CD1c-positive myeloid dendritic cell (primary cell): ENCODE measurements at regions not wholly inside any gene's neighbourhood (a gene's known extent, or its start where the extent isn't known, plus 50 kb on each side); places are given as distances from the start of the nearest gene placed in this dataset.
"Not testable (repeated sequence)": the region's sequence is repeated elsewhere in the genome, so short reads cannot be mapped to it uniquely, and the experiment has no call there.

Experiments used
- DNase-seq: peaks from one replicate; pipeline ENCODE4 v3.0.0-alpha.2; 2016; ENCODE audit errors: extremely low spot score

DNA sequence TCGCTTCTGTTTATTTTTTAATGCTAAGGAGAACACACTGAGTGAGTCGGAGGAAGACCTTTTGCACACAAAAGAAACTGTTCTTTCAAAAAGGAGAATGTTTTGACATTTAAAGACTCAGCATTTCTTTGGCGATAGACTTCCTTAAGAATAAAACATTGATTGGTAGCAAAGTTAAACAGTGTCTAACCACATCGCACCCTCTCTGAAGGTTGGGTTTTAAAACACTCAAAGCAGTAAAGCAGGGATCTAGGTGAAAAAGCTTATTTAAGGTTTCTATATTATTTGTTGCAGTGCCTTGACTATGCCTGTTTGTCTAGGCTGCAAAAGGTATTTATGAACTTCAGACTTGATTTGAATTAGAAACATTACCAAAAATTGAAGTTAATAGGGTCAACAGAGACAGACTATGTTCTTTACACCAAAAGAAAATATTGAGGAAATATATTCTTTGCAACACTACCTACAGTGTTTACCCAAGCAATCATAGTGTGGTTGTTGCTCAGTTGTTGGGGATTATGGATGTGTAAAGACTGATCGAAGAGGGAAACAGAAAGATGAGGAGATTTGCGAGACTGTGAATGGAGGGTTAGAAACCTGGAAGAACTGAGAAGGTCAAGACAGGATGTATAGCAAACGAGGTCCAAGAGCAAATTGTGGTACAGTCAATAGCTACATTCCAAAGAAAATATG is 297.8 kb upstream of the SLC39A10 start:
- no peak for DNase-seq

DNA sequence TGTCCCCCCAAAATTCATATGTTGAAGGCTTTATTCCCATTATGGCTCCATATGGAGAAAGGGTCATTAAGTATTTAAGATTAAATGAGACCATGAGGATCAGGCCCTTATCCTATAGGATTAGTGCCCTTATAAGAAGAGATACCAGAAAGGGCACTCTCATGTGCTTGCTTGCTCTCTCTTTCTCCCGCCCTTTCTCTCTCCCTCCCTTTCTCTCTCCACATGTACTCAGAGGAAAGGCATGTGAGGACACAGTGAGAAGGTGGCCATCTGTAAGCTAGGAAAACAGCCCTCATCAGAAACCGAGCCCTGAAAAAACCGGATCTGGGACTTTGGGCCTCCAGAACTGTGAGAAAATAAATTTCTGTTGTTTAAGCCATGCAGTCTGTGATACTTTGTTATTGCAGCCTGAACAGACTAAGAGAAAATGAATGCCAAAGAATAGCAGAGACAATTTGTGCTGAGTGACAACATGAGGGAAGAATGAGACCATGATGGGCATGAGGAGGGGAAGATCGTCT is 300.0 kb upstream of the SLC39A10 start:
- DNase-seq: no peak

DNA sequence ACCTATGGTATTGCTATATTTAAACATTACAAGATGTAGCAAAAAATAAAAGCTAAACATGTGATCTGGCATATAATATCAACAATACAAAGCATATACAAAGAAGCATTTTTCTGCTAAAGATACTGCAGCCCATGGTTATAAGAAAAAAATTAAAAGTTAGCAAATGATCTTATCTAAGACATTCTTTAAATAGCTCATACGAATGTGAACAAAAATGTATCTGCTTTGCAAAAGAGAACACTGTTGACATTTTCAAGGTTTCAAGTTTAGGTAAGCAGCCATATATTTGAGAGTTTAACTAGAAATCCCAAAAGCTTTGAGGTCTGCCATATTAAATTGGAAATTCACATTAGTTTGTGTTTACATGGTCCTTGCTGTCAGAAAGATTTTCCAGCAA is 301.0 kb upstream of the SLC39A10 start:
- DNase-seq: no peak

DNA sequence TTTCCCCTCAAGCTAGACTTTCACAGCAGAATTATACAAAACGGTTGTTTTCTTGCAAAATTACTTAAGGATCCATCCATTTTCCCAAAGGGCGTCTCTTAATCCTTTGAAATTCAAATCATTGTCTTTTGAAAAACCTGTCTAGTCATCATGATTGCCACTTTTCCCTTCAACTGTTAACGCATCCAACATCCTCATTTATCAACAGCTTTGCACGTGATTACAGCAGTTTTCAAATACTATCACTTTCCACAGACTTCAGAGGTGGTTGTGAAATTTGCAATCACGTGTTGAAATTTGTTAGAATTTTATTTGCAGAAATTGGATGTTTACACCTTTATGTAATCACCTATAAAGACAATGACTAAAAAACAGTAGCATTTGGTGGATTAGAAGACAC is 304.4 kb upstream of the SLC39A10 start:
- DNase-seq: peak; percentile 33

DNA sequence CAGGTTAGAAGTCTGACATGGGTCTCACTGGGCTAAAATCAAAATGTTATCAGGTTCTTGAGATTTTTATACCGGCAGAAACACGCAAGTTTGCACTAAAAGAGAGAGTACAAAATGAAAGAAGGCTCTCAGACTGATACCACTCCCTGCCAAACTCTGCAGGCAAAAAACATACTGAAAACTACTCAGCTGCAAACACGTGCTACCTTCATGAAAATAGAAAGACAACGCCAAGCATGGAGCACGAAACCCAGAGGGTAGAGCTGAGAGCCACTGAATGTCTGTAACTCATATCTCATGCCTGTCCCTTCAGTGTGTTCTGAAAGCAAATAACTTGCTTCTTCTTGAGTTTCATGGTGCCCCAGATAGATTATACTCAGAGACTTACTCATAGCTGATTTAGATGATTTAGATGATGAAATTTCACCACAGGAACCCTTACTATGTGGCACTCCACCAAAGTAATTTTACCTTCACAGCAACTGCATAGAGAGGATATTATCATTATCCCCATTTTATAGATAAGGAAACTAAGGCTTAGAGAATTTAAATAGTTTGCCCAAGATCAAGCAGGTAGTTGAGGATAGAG is 313.0 kb upstream of the SLC39A10 start:
- DNase-seq: no peak

DNA sequence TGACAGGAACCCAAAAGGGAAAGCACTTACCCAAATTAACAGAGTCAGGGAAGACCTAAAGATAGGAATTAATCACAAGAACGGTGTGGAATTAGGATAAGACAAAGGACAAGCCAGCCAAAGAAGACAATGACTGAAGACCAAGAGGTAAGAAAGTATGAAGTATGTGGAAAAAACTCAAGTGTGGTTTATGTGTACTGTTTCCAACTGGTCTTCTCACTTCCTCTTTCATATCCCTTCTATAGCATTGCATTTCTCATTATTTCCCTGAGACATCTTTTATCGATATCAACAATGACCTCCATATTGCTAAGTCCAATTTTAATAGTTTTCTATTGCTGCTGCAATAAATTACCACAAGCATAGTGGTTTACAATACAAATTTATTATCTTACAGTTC is 313.5 kb upstream of the SLC39A10 start:
- no peak for DNase-seq

DNA sequence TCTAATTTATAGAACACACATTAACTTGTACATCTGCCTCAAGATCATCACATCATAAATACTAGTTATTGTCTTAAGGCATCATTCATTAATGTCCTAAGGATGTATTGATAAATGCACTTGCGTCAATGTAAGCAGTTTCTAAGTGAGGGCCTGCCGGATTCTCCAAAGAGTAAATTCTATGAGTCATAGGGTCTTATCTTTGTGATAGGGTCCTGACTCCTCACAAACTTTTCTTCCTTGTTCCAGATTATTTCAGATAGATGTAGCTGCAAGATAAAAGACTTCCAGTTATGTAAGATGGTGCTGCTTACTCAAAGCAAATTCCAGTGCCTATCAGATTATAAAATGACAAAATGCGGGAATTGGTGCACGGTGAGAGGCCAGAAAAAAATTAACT is 315.0 kb upstream of the SLC39A10 start:
- no peak for DNase-seq

DNA sequence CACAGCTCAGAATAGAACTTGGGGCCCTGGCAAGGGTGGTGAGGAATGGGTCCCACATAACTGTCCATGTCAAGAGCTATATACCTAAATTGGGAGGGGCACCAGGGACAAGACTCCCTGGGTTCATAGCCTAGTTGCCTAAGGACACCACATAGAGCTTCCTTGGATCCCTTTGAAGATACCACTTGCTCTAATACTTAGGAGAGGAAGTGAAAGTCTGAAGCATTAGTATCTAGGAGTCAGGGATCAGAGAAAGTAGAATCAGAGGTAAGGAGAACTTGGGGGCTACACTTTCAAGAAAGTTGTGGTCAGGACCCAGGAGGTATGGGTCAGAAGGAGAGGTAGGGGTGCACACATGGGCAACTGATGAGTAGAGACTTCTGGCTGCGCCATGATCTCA is 318.2 kb upstream of the SLC39A10 start:
- DNase-seq: no peak

DNA sequence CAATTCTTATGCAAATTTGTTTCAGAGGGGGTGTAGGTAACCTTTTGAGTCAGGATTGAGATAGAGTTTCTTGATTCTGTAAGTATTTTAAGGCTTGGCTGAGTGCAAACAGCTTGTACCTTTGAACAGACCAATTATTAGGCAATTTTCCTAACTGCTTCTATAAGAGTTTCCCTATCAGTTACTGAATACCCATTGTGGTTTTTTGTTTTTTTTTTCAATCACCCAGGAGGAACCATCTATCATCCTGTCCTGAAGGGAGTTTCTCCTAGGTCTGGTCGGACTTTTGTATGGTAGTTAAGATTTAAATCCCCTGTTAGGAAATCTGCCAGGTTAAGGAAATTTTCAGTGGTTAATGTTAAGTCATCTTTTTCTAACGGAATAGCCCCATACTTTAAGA is 319.4 kb upstream of the SLC39A10 start:
- no peak for DNase-seq

DNA sequence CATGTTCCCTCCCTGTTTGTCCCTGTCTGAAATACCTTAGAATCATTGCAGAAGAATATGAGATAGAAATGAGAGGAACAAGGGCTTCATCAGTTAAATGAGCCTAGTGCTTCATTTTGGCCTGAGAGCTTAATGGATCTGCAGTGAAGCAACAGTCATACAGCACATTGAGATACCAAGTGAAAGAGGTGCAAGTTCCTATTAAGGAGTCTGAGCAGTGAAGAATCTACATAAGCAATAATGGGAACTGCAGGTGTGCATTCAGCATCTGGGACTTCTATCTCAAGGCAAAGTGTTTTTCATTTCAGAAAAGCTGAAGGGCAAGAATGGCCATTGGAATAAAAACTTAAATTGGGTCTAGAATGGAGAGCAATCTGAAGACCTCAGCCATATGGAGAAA is 323.2 kb upstream of the SLC39A10 start:
- DNase-seq: no peak

DNA sequence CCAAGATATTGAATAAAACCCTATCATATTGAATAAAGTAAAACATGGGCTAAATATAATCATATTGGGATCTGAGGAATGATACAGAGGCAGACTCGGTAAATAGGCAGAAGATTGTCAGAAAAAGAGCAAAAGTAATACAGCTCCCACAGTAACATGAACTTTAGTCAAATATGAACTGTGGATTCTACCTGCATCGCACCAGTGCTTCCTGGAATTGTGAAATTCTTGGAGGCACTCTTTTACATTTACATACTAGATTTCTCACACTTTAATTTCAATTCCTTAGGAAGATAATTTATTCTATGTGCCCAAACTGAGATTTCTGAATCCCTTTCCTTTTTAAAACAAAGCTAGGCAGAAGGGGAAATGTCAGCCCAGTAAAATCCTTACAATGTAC is 325.1 kb upstream of the SLC39A10 start:
- DNase-seq: no peak

DNA sequence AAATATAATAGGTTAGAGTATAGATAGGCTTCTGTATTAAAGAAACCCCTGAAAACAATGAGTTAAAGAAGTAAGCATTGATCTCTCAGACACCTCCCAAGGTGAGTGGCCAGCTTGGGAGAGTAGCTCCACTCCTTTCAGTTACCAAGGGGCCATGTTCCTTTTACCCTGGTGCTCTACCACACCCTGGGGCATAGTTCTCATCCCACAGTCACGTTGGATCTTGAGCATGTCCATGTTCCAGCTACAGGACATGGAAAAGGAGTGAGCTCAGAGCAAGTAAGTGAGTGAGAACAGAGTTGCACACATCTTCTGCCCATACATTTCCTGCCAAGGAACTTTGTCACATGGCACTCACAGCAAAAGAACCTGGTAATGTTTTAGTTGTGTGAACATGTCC is 325.9 kb upstream of the SLC39A10 start:
- DNase-seq: no peak

DNA sequence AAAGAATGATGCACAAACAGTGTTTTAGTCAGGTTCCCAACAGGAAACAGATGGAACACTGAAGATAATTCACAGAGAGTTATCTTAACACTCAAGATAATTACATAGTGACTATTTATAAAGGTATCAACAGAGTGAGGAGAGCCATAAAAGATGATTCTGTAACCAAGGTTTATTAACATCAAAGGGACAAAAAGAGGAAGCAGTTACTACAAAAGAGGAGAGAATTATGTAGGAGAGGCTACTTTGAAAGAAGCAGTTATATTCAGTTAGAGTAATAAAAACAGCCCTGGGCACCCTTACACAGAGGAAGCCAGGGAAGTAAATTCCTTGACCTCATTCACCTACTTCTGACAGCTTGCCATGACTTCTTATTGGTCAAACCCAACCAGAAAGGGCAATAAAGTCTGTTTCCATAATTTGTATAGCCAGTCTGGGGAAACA is 326.5 kb upstream of the SLC39A10 start:
- no peak for DNase-seq

DNA sequence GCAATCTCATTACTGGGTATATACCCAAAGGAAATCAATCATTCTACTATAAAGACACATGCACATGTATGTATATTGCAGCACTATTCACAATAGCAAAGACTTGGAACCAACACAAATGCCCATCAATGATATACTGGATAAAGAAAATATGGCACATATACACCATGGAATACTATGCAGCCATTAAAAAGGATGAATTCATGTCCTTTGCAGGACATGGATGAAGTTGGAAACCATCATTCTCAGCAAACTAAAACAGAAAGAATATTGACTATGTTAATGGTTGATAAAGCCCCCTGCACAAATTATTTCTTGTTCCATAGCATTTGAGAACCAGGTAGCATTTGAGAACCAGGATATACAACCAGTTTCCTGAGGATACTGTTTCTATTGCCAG is 327.2 kb upstream of the SLC39A10 start:
- not testable (repeated sequence) for DNase-seq

DNA sequence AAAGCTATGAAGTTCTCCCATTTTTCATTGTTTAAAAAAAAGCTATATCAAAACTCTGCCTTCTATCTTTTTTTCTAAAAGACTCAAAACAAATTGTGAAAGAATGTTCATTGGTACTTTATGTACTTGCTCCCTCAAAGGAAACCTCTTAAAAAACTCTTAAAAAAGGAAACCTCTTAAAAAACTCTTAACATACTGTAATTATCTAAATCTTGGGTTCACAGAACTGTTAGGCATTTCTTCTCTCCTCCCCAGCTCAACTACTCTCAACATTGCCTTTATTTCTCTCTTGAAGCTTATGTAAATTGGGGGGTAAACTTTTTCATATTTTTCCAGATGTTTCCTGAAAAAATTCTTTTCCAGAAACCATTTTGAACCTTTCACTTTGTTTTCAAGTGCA is 330.5 kb upstream of the SLC39A10 start:
- DNase-seq: no peak

DNA sequence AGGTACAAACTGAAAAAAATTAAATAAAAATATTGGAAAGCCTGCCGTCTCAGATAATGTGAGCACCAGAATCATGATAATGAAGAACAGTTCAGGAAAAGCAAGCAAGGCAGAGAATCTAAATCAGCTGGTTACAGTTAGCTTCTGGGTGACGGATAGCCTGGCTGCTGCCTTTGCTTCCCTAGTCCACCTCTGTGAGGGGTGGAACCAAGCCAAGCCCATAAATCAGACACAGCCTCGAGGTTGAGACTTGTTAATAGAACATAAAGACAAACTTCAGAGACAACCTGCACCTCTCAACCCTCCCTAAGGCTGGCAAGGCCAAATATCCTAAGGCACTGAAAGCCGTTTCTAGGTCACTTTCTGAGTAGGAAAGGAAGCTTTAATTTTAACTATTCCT is 334.7 kb upstream of the SLC39A10 start:
- no peak for DNase-seq

DNA sequence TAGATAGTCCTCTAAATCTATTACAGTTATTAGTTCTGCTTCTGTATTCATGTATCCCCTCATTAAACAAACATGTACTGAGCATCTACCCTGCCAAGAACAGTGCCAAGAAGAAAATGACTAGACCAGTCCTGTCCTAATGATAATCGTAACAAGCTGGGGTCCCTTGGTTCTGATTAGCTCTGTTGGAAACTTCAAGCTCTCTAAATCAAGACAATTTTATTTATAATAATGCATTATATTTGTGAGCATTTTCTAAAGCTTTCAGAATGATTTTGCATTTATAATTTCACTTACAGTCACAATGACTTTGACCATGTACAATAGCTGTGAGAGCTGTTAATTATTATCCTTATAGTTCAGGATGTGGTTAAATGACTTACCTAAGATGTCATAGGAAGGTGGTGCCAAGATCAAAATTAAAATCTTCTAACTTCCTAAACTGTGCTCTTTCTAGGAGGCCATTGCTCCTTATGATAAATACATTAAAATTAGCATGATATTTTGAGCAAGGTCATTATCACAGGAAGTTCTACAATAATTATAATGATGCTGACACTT is 336.5 kb upstream of the SLC39A10 start:
- no peak for DNase-seq

DNA sequence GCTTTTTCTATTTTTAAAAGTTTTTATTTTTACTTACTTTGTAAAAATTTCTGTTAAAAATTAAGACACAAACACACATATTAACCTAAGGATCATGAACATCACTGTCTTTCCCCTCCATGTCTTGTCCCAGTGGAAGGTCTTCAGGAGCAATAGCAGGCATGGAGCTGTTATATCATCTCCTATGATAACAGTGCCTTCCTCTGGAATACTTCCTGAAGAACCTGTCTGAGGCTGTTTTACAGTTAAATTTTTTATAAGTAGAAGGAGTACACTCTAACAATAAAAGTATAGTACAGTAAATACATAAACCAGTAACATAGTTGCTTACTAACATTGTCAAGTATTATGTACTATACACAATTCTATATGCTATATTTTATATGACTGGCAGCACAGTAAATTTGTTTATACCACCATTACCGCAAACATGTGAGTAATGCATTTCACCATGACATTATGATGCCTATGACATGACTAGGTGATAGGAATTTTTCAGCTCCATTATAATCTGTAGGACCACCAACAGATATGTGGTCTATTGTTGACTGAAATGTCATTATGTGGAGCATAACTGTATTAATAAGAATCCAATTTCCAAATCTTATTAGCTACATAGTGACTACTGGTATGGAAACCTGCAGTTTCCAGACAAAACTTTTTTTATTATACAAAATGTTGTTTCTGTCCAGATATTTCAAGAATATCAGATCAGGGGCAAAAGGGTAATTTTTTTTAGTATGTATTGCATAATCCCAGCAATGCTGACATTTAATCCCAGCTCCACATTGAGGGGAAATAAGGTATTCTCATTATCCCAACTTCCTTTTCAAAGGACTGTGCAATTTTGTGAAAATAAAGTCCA is 337.2 kb upstream of the SLC39A10 start:
- DNase-seq: no peak

DNA sequence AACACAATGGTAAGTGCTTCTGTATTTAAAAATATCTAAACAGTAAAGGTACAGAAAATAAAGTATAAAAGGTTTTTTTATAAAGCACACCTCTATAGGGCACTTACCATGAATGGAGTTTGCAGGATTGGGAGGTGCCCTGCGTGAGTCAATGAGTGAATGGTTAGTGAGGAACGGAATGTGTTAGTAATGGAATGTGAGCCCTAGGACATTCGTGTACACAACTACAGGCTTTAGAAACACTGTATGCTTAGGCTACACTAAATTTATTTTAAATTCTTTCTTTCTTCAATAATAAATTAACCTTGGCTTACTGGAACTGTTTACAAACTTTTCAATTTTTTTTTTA is 337.9 kb upstream of the SLC39A10 start:
- no peak for DNase-seq

DNA sequence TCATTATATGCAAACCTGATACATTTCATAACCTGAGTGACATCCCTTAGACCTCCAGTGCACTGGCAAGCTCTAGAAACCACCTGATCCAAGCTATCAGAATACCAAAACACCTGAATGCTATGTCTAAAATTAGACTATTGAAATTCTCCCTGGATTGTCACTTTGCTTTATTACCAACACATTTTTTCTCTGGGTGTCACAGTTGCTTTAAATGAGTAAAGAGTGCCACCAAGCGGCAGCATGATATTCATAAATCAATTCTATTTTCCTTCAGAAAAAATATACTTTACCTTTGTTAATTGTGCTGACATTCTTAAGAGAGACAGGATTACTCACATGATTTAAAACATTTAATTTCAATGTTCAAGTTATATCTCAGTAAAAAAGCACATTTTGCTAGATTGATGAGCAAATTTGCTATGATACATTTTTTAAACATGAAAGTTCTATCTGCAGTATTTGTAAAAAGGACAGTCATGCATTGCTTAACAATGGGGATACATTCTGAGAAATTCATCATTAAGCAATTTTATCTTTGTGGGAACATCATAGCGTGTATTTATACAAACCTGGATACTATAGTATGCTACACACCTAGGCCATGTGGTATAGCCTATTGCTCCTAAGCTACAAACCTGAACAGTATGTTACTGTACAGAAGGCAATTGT is 338.4 kb upstream of the SLC39A10 start:
- peak; percentile 55 for DNase-seq

DNA sequence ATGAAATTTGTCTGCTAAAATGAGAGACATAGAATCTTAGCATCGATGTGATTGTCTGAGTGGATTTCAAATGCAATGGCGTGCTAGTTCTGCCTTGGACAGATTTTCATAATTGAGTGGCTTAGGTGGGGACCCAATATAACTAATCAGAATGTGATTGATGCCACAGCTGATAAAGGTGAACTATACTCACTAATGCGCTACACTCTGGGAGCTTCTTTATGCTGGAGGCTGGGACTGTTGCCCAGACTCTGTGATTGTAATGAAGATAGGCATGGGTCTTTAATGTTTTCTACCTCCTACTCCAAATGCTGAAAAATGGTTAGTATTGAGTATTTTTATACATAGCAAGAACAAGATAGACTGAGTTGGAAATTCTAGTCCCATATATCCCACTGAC is 339.5 kb upstream of the SLC39A10 start:
- no peak for DNase-seq

DNA sequence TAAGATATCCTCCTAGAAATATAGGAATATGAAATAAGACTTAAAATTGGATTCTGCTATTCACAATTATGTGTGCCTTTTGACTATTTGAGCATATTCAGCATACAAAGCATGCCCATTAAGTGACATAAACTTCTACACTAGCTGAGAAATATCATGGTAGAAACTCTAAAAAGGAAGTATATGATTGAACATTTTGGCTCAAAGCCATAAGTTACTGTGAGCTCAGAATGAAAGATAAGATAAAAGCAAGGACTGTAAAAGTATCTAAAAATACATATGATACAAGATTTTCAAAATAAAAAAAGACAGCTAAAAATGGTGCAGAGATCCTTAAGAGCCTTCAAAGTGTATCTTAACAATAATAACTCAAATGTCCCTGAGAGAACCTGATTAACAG is 340.5 kb upstream of the SLC39A10 start:
- no peak for DNase-seq
